Posterior cingulate gyrus (tissue), 11 donors: ENCODE measurements at regions not wholly inside any gene's neighbourhood (a gene's known extent, or its start where the extent isn't known, plus 50 kb on each side); places are given as distances from the start of the nearest gene placed in this dataset.
"Not testable (repeated sequence)": the region's sequence is repeated elsewhere in the genome, so short reads cannot be mapped to it uniquely, and the experiment has no call there.

Experiments used
- DNase-seq, 10 donors: peaks; one replicate each; pipeline versions ENCODE4 v3.0.0 to v3.0.0-alpha.2; 2020 to 2021; ENCODE audit warnings: mixed read lengths in 3 of 10
- intact Hi-C: fragments of 100-400 bp; cut with DNase I; formaldehyde crosslinking; loops from one replicate; pipeline ENCODE4 v1.15.1; 2023

- intact Hi-C loops: no loop called here
- no peak for DNase-seq
Measured at GRCh38 chr14:49164074-49164473, 422.1 kb downstream of the RPS29 start.

- intact Hi-C loops: no loop called here
- DNase-seq: no peak
Measured at GRCh38 chr14:49160983-49161382, 425.2 kb downstream of the RPS29 start.

GRCh38 chr14:49159081-49159480 lies 427.1 kb downstream of the RPS29 start:
- intact Hi-C loops: no loop called here

GRCh38 chr14:49139593-49139992 lies 446.6 kb downstream of the RPS29 start:
- DNase-seq: no peak
- intact Hi-C loops: no loop called here

More at GRCh38 chr14:49159081-49159480, 427.1 kb downstream of the RPS29 start:
- DNase-seq: no peak

DNA sequence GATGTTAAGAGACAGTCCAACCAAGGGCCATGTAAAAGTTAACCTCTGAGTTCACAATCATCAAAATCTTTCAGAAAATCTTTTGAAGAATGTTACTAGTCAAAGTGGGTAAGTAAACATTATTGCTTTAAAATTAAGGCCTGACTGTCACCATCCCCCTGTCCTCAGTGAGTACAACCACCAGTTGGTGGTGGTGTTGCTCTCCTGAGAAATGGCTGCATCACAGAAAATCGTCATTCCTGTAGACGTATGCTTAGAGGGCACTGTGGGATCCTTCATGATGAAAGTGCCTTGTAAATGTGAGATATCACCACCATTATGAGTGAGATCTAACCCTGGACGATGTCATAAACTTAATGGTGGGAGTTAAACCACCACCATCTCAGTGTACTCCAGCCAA lies 451.2 kb downstream of the RPS29 start:
- DNase-seq: no peak
- intact Hi-C loops: no loop called here

DNA sequence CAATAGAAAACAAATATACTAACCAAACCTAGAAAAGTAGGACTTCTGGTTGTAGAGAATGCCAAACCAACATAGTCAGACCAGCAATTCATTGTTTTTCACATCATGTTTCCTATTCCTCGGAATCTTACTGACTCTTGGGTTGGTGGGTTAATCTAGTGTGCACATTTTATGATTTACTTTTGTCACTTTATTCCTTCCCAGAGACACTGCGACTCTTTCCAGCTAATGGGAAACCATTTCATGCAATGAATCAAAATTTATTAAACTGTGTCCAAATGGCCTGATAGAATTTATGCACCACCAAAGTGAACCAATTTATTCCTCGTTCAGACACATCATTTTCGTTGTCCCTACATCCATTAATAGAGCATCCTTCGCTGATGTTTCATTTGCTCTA lies 464.9 kb downstream of the RPS29 start:
- intact Hi-C loops: no loop called here
- no peak for DNase-seq

DNA sequence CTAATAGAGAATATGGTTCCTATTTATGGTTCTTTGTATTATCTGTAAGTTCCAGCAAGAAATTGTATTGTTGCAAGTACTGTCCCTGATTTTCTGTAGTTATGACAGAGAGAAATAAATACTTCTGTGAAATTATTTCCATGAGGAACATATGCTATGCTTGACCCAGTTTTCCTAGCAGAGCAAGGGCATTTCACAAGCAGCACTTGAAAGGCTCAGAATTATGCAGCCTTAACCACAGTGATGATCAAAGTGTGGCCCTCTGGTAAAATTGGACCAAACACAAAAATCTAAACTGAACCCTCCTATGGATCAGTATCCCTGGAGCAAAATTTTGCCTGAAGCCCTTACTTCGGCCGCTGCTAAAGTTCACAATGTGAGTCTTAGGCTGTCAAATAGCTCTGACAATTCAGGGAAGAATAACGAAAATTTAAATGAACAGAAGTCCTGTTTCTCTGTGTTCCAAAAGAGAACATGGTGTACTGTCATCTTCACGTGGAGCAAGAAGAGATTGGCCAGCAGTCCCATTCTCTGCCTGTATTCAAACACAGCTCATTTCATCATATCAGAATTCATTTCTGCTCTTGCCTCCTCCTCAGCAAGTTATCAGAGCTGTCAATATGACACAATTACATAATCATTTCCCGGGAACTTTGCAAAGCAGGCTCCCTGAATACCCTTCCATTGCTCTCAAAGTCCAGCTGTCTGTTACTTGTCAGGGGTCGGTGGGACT lies 471.9 kb downstream of the RPS29 start:
- intact Hi-C loops: no loop called here
- no peak for DNase-seq

- intact Hi-C loops: no loop called here
- DNase-seq: no peak
Measured at GRCh38 chr14:49106741-49107667, 479.2 kb downstream of the RPS29 start.

DNA sequence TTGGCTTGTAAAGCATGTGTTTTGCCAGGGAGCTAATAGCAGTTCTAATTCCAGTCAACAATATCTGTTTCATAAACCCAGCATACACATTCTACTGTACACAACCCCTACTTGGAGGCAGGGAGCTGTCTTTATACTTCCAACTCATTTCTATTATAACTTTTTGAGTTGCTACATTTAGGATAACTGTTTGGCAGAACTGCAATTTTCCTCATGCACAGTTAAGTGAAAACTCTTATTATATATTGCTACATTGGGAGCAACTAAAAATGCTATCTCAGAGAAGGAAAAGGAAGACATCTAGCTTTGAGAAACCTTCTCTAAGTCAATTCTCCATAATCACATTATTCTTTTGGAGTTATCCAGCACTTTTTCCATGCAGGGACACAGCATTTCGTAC lies 480.2 kb downstream of the RPS29 start:
- DNase-seq: no peak
- intact Hi-C loops: no loop called here

GRCh38 chr14:49105512-49105911 lies 480.7 kb downstream of the RPS29 start:
- no peak for DNase-seq
- intact Hi-C loops: no loop called here

GRCh38 chr14:49092345-49092744 lies 493.8 kb downstream of the RPS29 start:
- intact Hi-C loops: no loop called here
- DNase-seq: no peak

GRCh38 chr14:49089107-49089506 lies 497.1 kb downstream of the RPS29 start:
- intact Hi-C loops: no loop called here
- no peak for DNase-seq

DNA sequence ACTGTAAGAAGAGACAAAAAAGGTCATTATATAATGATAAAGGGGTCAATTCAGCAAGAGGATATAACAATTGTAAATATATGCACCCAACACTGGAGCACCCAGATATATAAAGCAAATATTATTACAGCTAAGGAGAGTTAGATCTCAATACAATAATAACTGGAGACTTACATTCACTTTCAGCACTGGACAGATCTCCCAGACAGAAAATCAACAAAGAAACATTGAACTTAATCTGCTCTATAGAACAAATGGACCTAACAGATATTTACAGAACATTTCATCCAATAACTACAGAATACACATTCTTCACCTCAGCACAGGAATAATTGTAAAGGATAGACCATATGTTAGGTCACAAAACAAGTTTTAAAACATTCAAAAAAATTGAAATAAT lies 512.9 kb downstream of the RPS29 start:
- intact Hi-C loops, DNase-seq: not testable (repeated sequence)

DNA sequence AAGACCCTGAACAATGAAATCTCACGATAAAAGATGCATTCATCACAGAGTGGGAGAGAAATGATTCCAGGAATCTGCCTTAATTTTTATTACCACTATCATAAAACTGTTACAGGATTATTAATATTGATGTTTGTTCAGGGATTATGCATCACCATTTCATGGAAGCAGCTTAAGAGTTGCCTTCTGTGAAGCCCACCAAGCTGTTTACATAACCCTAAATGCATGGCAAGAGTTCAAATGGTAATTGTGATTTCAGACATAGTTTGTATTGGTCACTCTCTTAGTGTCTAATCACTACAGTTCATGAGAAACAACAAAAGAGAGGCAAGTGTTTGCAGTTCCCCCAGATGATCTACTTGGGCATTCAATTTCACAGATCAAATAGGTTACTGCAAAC lies 527.7 kb downstream of the RPS29 start:
- intact Hi-C loops: no loop called here
- DNase-seq: no peak

DNA sequence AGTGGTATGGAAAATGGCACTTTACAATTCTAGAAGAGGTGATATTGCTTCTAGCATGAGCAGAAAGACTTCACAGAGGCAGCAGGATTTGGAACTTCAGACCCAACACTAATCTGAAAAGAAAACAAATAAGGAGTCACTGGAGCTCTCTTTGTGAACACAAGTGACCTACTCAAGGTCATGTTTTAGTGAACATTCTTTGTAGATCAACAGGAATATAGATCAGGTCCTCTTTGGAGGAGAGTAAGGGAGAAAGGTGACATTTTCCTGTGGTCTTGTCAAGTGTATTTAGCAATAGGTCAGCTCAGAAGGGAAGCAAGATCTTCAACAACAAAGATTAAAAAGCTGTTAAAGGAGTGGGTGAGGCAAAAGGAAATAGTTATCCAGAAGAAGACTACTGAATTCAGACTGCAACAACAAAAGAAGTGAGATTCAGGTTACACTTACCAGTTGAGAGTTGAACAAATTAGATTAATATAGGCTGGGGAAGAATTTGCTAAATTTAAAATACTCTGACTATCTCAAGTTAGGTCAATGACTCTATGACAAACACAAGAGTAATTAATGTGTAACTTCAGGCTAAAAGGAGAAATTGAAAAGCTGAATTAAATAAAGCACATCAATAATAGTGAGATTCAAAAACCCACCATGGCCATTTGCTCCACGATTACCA lies 528.2 kb downstream of the RPS29 start:
- intact Hi-C loops: no loop called here
- DNase-seq: no peak

DNA sequence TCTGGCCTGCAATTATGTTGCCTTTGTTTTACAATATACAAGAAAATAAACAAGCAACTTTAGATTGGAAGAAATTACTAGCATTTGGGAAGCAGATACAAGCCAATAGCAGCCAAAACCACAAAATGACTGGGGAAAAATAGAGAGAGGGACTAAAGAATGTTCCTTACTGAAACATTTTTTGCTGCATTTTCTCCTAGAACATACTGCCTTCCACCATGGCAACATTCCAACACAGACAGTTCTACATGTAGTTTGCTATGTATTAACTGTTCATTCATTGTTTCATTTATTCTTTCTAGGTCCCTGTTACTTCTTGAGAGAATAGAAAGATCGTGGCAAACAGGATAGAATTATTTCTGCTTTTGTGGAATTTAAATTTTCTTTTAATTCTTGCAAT lies 530.2 kb downstream of the RPS29 start:
- intact Hi-C loops: no loop called here
- DNase-seq: no peak

- DNase-seq: no peak
- intact Hi-C loops: no loop called here
Measured at GRCh38 chr14:49052521-49052920, 533.7 kb downstream of the RPS29 start.

- intact Hi-C loops: no loop called here
Measured at GRCh38 chr14:49051328-49052060, 534.7 kb downstream of the RPS29 start.

GRCh38 chr14:49050822-49051221 lies 535.4 kb downstream of the RPS29 start:
- intact Hi-C loops: no loop called here
- DNase-seq: no peak

More at GRCh38 chr14:49051328-49052060, 534.7 kb downstream of the RPS29 start:
- DNase-seq: no peak

DNA sequence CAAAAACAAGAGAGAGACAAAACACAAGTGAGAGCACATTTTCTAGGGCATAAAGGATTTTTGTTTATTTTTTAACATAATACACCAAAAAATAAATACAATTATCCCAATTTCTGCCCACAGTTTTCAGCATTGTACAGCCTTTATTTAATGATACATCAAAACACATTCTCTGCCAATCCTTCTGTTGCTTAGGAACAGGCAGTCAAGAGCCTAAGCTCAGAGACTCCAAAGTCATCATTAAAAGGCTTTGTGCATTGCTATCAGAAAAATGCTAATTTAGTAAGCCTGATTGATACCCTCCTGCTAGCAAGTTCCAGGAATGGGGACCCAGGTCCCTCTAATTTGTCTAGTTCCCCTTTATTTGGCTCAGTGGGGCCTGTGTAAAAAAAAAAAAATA lies 536.5 kb downstream of the RPS29 start:
- intact Hi-C loops: no loop called here
- DNase-seq: no peak

GRCh38 chr14:49044981-49045380 lies 541.2 kb downstream of the RPS29 start:
- DNase-seq: no peak
- intact Hi-C loops: no loop called here
